CD4-positive, alpha-beta T cell treated with Interleukin-17A for 1 hour (primary cell): ENCODE measurements at regions not wholly inside any gene's neighbourhood (a gene's known extent, or its start where the extent isn't known, plus 50 kb on each side); places are given as distances from the start of the nearest gene placed in this dataset.

Source experiments
- DNase-seq: peaks from one replicate; pipeline ENCODE4 v3.0.0-alpha.2; 2020

DNA sequence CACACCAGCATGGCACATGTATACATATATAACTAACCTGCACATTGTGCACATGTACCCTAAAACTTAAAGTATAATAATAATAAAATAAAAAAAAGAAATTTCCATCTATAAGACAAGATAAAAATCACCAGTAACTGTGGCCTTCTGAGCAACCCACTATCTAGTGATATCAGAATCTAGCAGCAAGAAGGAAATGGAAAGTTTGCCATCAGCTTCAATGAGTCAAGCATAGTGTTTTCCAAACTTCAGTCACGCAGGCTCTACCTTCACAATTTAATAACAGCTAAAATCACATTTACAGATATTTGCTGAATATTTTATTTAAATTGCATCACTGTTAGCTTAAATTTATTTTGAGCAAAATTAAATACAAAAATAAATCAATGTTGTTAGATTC lies 345.3 kb upstream of the CD180 start:
- DNase-seq: no peak

DNA sequence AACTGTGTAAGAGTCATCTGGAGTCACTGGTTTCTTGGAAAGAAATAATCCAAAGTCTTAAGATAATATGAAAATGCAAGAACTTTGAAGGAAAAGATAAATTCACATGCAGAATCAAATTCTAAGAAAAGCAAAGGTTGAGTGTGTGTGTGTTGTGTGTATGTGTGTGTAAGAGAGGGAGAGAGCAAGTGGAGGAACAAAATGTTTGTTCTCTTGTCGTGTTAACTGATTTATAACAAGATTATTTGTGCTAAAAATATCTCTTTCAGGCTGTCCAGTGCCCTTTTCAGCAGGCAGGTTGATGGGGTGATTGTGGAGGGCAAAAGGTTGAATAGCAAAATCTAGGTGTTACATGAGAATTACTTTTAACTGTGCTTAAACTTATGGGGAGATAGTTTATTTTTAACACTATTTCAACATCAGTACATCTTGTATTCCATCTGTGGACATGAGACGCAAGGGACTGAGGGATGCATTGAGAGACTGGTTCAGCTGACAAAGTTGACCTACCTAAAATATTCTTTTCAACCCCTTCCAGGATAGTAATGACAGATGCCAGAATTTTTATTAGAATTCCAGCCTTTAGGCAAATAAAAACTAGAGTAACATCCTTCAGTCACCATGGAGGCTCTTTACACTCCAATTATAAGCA lies 342.4 kb upstream of the CD180 start:
- no peak for DNase-seq

DNA sequence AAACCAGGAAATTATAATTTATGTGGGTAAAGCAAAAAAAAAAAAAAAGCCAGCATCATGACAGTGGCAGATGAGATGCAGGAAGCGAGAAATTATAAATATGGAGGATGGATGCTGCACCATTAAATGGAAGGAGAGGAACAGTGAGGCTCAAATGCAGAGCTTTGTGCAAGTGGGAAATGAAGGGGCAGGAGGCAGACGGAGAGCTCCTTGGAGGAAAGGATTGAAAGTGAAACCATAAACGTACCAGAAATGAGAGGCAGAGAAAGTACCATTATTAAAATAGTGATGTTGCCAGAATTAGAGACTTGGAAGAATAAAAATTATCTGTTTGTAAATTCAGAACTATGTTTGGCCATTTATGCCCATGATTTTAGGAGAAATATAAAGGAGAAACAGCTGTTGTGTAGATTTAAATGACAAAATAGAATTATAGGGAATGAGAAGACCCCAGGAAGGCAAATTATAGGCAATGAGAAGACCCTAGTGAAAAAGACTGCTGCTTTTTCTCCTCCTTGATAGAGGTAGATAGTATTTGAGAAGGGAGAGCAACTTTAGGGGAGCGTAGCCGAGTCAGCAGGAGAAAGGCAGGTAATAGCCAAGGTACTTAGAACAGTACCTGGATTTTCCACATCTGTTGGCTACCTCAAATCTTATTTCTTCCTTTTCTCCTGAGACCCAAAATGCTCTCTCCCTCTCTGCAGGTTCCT lies 341.0 kb upstream of the CD180 start:
- DNase-seq: peak; percentile 34

DNA sequence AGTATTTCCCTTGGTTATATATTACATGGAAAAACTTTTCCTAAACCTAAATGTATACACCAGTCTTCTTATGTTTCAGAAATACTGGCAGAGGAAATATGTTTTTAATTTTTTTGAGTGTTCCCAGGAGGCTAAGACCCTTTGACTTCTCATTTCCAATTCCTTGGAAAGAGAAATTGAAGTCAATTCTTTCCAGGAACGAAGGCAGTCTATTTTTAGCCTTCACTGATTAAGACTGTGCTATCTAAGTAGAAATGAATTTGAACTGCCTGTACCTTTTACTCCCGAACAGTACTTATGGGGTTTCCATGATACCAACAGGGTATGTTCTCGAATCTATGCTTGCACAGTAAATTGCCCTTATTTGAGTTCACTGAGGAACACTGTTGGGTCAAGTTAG lies 340.3 kb upstream of the CD180 start:
- no peak for DNase-seq

DNA sequence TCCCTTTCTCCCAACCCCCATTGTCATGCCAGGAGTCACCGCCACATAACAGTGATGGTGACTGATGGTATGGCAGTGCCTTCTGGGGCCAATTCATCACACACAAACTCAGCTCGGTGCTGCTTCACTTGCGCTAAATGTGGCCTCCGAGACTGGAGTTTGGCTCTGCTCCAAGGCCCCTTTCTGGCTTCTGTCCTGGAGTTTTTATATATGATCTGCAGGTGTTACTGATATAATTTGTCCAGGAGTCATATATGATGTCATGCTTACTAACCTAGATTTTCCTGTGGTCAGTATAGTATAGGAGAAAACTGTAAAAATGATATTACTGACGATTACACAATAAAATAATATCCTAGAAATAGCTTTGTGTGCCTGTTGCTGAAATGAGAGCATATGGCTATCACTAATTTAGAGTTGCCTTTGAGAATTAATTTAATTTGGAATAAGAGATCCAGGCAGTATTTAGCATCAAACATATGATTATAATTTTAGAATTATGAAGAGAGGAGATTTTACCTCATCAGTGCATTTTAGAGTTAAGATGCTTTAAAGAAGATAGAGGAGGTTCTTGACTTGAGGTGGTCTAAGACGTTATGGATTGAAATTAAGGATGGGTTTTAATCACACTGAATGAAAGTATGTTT lies 334.1 kb upstream of the CD180 start:
- DNase-seq: no peak

DNA sequence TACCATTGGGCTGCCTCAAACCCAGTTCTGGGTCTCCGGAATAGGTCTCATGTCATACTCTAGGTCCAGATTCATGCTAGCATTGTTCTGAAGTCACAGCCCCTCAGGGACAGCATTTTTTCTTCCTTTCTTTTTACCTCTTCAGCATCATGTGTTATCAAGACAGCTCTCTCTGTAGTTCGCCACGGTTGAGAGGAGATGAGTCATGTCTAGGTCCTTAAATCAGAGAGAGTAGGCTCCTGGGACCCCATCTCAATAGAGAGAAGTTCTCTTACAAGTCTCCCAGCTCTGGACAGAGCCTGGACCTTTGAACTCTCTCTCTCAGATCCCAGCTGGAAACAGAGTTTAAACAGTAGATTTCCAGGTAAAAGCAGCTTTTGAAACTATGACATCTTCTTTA lies 332.4 kb upstream of the CD180 start:
- no peak for DNase-seq

DNA sequence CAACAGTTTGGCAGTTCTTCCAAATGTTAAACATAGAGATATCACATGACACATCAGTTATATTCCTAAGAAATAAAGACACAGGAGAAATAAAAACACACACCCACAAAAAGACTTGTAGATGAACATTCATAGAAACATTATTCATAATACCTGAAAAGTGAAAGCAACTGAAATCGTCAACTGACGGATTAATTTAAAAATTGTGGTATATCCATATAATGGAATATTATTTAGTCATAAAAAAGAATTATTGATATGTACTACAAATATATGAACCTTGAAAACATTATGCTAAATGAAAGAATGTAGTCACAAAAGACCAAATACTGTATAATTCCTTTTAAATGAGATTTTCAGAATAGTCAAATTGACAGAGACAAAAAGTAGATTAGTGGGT lies 330.2 kb upstream of the CD180 start:
- no peak for DNase-seq

DNA sequence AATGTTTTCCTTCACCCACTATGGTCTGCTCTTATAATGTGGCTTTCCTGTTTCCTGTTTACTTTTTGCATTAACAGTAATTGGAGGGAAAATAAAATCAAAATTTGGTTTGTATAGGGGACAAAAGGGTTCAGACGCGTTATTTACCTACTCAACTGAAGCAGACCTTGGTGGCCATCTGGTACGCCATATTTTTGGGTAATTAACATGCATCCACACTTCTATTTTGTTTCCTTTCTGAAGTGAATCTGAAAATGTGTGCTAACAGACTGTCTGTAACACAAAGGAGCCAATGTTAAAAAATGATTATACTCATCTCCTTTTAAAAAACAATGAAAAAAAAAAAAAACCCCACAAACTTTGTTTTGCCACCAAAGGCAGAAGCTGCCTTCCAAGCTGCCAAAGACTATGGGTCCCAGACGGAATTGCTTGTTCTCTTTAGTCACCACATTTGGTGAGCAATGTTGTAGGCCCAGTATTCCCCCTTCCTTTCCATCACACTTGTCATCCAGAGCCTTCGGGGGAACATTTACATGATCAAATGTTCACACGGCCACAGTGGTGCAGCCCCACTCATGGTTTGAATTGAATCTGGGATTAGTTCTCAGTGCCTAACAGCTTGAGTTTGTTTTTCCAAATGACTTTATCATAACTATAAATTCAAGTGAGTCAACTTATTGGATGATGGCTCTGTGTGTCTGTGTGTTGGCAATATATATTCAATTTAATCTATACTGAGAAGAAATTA lies 323.7 kb upstream of the CD180 start:
- no peak for DNase-seq

DNA sequence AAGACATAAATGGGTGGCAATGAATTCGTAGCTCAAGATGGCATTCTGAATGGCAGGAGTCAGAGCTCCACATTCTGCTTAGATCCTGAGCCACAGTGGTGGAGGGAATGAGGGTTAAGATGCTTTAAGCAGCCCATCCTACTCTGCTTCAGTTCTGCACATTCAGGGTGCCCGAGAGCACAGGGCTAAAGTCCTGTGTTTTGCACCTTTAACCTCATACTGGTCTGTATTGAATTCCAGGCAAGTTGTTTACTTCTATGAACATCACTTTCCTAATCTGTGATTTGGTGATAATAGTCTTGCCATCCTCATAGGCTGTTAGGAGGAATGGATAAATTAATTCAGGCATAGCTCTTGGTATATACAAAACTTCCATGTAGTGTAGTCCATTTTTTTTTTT lies 321.6 kb upstream of the CD180 start:
- DNase-seq: no peak

DNA sequence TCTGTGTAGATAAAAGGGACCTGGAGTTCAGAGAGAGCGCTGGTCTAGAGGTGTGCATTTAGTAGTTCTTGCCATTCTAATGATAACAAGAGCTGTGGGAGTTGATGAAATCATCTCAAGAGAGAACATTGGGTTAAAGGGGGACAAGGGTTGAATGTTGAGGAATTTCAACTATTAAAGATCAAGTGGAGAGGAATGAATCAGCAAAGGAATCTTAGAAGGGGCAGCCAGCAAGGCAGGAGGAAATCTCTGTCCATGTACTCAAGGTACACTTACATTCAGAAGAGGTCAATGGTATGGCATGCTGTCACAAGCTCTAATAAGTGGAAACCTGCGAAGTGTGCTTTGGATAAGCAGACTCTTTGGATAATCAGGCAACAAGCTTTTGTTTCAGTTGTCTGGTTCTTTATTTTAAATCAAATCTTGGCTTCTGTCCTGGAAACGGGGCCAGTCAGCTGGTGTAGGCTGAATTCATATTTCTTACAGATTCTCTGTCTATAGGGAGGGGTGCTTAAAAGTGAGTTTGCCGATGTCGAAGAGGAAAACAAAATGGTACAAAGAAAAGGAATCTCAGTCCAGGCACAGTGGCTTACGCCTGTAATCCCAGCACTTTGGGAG lies 320.5 kb upstream of the CD180 start:
- no peak for DNase-seq

DNA sequence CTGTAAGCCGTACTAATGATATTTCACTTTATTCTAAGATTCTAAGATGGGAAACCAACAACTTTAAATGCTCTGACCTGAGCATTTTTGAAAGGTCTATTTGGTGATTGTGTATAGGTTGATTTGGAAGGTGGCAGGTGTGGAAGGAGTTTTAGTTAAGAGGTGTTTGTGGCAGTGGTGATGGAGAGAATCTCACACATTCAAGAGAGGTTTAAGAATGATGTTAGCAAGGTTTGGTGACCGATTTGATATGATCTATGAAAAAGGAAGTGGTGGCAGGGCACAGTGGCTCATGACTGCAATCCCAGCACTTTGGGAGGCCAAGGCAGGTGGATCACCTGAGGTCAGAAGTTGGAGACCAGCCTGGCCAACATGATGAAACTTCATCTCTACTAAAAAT lies 319.2 kb upstream of the CD180 start:
- peak; percentile 28 for DNase-seq

DNA sequence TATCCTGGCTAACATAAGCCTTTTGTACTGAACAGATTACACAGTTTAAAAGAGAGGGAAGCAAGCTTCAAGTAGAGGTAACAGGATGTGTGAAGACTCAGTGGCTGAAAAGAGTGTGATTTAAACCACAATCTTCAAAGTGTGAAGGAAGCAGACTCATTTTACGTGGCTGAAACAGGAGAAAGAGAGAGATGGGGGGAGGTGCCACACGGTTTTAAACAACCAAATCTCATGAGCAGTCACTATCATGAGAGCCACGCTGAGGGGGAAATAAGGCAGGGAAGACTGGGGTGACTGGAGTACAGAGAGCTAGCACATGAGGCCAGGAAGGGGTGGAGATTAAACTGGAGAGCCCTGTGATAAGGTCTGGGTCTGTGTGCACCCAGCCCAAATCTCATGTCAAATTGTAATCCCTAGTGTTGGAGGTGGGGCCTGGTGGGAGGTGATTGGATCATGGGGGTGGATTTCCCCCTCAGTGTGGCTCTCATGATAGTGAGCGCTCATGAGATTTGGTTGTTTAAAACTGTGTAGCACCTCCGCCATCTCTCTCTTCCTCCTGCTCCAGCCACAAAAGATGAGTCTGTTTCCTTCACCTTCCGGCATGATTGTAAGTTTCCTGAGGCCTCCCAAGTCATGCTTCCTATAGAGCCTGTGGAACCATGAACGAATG lies 318.6 kb upstream of the CD180 start:
- peak; percentile 63 for DNase-seq

DNA sequence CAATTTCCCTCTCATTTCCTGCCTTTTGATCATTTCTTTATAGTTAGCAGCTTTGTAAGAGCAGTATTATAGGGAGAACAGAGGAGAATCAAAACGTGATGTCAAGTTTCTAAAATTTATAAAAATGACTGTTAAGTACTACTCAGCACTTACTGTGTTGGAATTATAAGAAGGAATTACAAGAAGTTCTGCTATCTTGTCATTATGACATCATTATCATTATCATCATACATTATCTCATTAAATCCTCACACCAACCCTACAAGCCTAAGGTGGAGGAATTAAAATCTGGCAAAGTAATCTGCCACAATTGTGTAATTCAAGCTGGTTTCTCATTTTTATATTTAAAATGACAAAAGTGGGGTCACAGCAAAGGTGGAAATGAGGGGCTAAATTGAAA lies 316.2 kb upstream of the CD180 start:
- DNase-seq: no peak

DNA sequence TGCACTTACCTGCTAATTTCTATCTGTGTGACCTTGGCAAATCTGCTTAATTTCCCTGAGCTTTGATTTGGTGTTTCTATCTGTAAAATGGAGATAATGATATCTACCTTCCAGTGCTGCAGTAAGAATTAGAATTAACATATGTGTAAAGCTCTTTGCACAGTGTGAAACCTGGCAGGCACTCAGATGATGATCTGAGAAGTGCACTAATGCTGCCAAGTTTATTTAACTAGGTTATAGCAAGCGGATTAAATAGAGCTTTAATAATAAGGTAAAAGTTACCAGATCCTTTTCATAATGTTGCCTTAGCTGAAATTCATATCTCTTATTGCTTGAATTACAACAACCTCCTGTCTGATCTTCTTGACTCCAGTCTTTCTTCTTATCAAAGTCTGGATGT lies 315.3 kb upstream of the CD180 start:
- no peak for DNase-seq

DNA sequence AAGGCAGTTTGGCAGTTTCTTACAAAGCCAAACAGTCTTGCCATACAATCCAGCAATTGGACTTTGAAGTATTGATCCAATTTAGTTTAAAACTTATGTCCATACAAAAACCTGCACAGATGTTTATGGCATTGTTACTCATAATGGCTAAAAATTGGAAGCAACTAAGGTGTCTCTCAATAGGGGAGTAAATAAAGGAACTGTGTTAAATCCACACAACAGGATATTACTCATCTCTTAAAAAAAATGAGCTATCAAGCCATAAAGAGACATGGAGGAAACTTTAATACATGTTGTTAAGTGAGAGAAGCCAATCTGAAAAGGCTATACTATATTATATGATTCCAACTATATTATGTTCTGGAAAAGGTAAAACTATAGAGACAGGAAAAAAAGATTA lies 313.6 kb upstream of the CD180 start:
- DNase-seq: no peak

DNA sequence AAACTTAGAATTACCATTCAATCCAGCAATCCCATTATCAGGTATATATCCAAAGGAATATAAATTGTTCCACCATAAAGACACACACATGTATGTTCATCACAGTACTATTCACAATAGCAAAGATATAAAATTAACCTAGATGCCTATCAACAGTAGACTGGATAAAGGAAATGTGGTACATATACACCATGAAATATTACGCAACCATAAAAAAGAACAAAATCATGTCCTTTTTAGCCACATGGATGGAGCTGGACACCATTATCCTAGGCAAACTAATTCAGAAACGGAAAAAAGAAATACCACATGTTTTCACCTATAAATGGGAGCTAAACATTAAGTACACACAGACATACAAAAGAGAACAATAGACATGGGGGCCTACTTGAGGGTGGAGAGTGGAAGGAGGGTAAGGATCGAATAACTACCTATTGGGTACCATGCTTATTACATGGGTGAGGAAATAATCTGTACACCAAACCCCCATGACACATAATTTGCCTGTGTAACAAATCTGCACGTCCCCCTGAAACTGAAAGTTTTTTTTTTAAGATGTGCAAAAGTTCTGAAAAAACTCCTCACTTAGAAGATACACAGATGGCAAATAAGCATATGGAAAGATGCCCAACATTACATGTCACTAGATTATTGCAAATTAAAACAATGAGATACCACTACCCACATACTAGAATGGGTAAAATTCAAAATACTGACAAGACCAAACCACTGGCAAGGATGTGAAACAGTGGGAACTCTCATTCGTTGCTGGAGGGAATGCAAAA lies 313.0 kb upstream of the CD180 start:
- no peak for DNase-seq

DNA sequence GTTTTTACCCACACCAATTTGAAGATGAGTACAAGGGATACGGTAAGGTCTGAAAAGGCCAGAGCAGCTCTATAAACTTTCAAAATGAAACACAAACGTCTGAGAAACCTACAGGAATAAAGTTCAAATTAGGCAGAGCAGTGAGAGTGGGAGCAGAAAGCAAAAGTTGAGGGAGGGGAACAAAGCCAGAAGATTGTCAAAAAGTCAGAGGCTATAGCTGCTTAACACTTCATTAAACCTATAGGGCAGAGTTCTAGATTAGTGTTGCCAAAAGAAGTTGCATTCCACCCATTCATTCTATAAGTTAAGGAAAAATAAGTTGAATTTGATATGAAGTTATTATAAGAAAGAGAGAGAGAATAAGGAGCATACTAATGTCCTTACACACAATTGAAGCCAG lies 309.6 kb upstream of the CD180 start:
- DNase-seq: no peak

DNA sequence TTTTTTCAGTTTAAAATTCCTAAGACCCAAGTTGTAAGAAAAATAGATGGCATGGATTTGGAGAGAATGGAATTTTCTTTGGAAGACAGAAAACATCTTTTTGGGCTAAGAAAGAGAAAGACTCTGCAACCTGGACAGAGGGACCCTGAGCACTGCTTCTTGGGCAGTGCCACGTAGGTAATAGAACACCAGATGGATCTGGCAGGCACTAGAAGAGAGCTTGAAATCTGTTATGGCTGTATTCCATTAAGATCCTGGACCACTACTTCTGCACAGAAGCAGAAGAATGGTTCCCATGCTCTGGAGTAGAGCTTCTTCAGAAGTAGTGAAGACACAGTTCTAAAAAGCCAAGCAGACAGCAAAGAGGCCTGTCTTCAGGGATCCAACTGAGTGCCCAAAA lies 306.4 kb upstream of the CD180 start:
- DNase-seq: no peak

DNA sequence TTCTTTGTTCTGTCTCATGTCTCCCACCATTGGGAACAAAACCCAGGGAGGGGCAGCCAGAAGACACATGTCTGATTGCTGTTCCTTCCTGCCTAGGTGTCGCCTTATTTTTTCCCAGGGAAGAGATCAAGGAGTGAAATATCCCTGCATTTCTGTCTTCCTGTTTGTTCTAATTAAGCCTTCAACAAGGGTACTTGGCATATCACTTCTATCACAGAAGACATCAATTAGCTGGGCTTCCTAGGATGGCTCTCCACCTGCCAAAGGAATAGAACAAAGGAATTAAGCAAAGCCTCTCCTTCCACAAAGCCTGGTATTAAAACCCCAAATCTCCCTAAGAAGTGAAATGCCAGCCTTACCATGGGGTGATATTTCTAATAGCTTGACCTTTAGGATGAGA lies 299.5 kb upstream of the CD180 start:
- no peak for DNase-seq

DNA sequence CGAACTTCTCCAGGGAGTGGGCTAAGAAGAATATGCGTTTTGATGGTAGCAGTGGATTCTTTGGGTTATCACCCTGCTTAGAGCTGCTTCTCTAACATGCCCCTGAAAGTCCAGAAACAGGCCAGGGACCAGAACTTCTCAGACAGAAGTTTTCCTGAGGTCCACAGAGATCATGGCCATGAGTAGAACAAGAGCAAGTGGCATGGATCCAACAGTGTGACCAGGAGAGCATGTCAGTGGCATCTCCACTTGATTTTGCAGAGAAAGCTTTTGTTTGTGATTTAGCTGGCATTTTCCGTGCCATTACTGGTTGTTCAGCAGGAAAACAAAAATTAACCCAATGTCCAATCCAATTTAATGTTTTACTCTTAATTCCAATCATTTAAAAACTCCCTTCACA lies 298.5 kb upstream of the CD180 start:
- no peak for DNase-seq

DNA sequence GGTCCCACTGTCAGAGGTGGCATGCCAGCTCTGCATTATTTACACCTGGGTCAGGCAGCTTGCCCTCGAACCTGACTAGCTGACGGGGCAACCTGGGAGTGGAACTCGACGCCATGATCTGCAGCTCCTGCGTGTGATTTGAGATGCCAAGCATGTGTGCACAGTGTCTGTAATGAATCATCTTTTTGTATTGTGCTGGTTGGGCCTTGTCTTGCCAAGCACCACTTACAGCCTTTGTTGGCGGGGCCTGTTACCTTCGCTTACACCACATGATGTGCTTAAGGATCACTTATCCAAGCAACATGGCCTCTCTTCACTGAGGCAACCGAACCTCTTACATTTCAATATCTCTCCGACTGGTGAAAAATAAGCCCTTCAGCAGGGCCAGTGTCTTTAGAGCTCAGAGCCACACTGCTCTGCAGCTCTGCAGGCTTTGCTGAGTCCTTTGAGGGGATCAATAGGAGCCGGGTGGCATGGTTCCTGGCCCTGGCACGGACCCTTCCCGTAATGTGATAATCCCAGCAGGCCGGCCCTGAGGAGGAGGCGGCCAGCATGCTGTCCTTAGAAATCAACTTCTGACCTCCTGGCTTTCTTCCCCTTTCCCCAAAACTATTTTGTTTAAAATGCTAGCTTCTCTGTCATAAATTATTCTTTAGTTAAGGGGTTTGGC lies 297.7 kb upstream of the CD180 start:
- DNase-seq: no peak
